ENCODE measurements at regions not wholly inside any gene's neighbourhood (a gene's known extent, or its start where the extent isn't known, plus 50 kb on each side); places are given as distances from the start of the nearest gene placed in this dataset.

- Mint-ChIP-seq H3K36me3 (ENCODE audit: unreplicated experiment) (no peaks in the 10 kb centered on the region), H3K4me3 (ENCODE audit: unreplicated experiment) (no peak overlapping the region), H3K9me3 (ENCODE audit: unreplicated experiment) (no peaks in the 10 kb centered on the region), H3K27me3 (ENCODE audit: unreplicated experiment) (no peaks in the 10 kb centered on the region), H3K27ac (ENCODE audit: unreplicated experiment) (no peak overlapping the region), H3K4me1 (ENCODE audit: low read depth, unreplicated experiment) (peaks cover 7% of the 10 kb centered on the region)
- no peak for TF ChIP-seq CTCF (IDR thresholded peaks at IDR 0.05; ENCODE audit: partially characterized antibody, unreplicated experiment)
- no peak for DNase-seq
Observed at GRCh38 chr1:219527994-219528393, 84.9 kb downstream of the ZC3H11B start.

GRCh38 chr1:219526074-219526473 is 86.8 kb downstream of the ZC3H11B start:
- H3K36me3 Mint-ChIP-seq (ENCODE audit: unreplicated experiment) = no peaks in the 10 kb centered on the region
- H3K27me3 Mint-ChIP-seq (ENCODE audit: unreplicated experiment) = no peaks in the 10 kb centered on the region
- H3K4me3 Mint-ChIP-seq (ENCODE audit: unreplicated experiment) = no peak overlapping the region
- peaks cover 7% of the 10 kb centered on the region for H3K4me1 Mint-ChIP-seq (ENCODE audit: low read depth, unreplicated experiment)
- no peak for TF ChIP-seq CTCF (IDR thresholded peaks at IDR 0.05; ENCODE audit: partially characterized antibody, unreplicated experiment)
- H3K9me3 Mint-ChIP-seq (ENCODE audit: unreplicated experiment) = no peaks in the 10 kb centered on the region
- no peak overlapping the region for H3K27ac Mint-ChIP-seq (ENCODE audit: unreplicated experiment)
- DNase-seq = no peak

GRCh38 chr1:219523411-219523810 is 89.5 kb downstream of the ZC3H11B start:
- TF ChIP-seq CTCF (IDR thresholded peaks at IDR 0.05; ENCODE audit: partially characterized antibody, unreplicated experiment) = no peak
- Mint-ChIP-seq H3K9me3 (ENCODE audit: unreplicated experiment) (no peaks in the 10 kb centered on the region), H3K27ac (ENCODE audit: unreplicated experiment) (no peak overlapping the region), H3K27me3 (ENCODE audit: unreplicated experiment) (no peaks in the 10 kb centered on the region), H3K4me3 (ENCODE audit: unreplicated experiment) (no peak overlapping the region), H3K36me3 (ENCODE audit: unreplicated experiment) (no peaks in the 10 kb centered on the region), H3K4me1 (ENCODE audit: low read depth, unreplicated experiment) (peaks cover 1% of the 10 kb centered on the region)
- DNase-seq = no peak

- Mint-ChIP-seq H3K9me3 (ENCODE audit: unreplicated experiment) (no peaks in the 10 kb centered on the region), H3K4me3 (ENCODE audit: unreplicated experiment) (no peak overlapping the region), H3K27ac (ENCODE audit: unreplicated experiment) (no peak overlapping the region), H3K36me3 (ENCODE audit: unreplicated experiment) (no peaks in the 10 kb centered on the region), H3K4me1 (ENCODE audit: low read depth, unreplicated experiment) (no peaks in the 10 kb centered on the region), H3K27me3 (ENCODE audit: unreplicated experiment) (no peaks in the 10 kb centered on the region)
- no peak for TF ChIP-seq CTCF (IDR thresholded peaks at IDR 0.05; ENCODE audit: partially characterized antibody, unreplicated experiment)
- DNase-seq = no peak
Observed at GRCh38 chr1:219521325-219521724, 91.6 kb downstream of the ZC3H11B start.

GRCh38 chr1:219520241-219520640 is 92.7 kb downstream of the ZC3H11B start:
- DNase-seq = no peak
- no peaks in the 10 kb centered on the region for H3K36me3 Mint-ChIP-seq (ENCODE audit: unreplicated experiment)
- no peaks in the 10 kb centered on the region for H3K4me1 Mint-ChIP-seq (ENCODE audit: low read depth, unreplicated experiment)
- no peak for TF ChIP-seq CTCF (IDR thresholded peaks at IDR 0.05; ENCODE audit: partially characterized antibody, unreplicated experiment)
- no peak overlapping the region for H3K27ac Mint-ChIP-seq (ENCODE audit: unreplicated experiment)
- H3K9me3 Mint-ChIP-seq (ENCODE audit: unreplicated experiment) = no peaks in the 10 kb centered on the region
- H3K4me3 Mint-ChIP-seq (ENCODE audit: unreplicated experiment) = no peak overlapping the region
- no peaks in the 10 kb centered on the region for H3K27me3 Mint-ChIP-seq (ENCODE audit: unreplicated experiment)

All from glutamatergic neuron (in vitro differentiated cells).